Caco-2 (cell line): ENCODE measurements at regions not wholly inside any gene's neighbourhood (a gene's known extent, or its start where the extent isn't known, plus 50 kb on each side); places are given as distances from the start of the nearest gene placed in this dataset.

Experiments used
- BruUV-seq: library from RNA; stranded (reverse); fragments of 400-500 nt; replicated peaks from 2 replicates; lab custom pipeline; 2021; lab: Mats Ljungman, UMichigan
- CTCF ChIA-PET: fragments of 300-600 bp; sonication (Branson Sonifier 250); formaldehyde crosslinking; loops from one replicate; lab custom pipeline; 2022; ENCODE audit warnings: antibody characterized with exemption; lab: Charles Lee
- POLR2A ChIA-PET: fragments of 300-600 bp; sonication (Branson Sonifier 250); formaldehyde crosslinking; loops from one replicate; lab custom pipeline; 2022; ENCODE audit warnings: antibody characterized with exemption; lab: Charles Lee
- DNase-seq, 2 experiments: peaks; one replicate each; pipeline versions ENCODE4 v3.0.0 to v3.0.0-alpha.2; 2020 to 2022
- H3K27me3 ChIP-seq: replicated peaks from 2 replicates; pipeline ENCODE4 v1.6.0; 2011; ENCODE audit warnings: low read length; ENCODE audit not compliant: control insufficient read depth, insufficient read depth
- H3K36me3 ChIP-seq: 2 replicates; pipeline ENCODE4 v1.5.1; 2011; ENCODE audit warnings: low read length; ENCODE audit not compliant: control insufficient read depth, insufficient read depth
- H3K4me1 ChIP-seq: fragments of 250-450 bp; sonication (Bioruptor Pico); 2 replicates; pipeline ENCODE4 v1.5.1; 2020; ENCODE audit warnings: mild to moderate bottlenecking
- H3K4me3 ChIP-seq: 2 replicates; pipeline ENCODE4 v1.5.1; 2011; ENCODE audit warnings: low read depth, mild to moderate bottlenecking, control low read depth, low read length
- H3K9me3 ChIP-seq: fragments of 250-450 bp; sonication (Bioruptor Pico); 2 replicates; pipeline ENCODE4 v1.5.1; 2020; ENCODE audit warnings: mild to moderate bottlenecking, moderate library complexity
- H3K27ac Mint-ChIP-seq: one replicate; pipeline ENCODE4 v1.8.0; 2022; ENCODE audit warnings: mixed read lengths; ENCODE audit not compliant: unreplicated experiment
- H3K27me3 Mint-ChIP-seq: one replicate; pipeline ENCODE4 v1.8.0; 2022; ENCODE audit warnings: mixed read lengths; ENCODE audit not compliant: insufficient read depth, unreplicated experiment
- H3K36me3 Mint-ChIP-seq: one replicate; pipeline ENCODE4 v1.8.0; 2022; ENCODE audit warnings: mild to moderate bottlenecking, mixed read lengths; ENCODE audit not compliant: insufficient read depth, unreplicated experiment
- H3K4me1 Mint-ChIP-seq: one replicate; pipeline ENCODE4 v1.8.0; 2022; ENCODE audit warnings: low read depth, mixed read lengths; ENCODE audit not compliant: unreplicated experiment
- H3K4me3 Mint-ChIP-seq: one replicate; pipeline ENCODE4 v1.8.0; 2022; ENCODE audit warnings: mild to moderate bottlenecking, moderate library complexity, mixed read lengths; ENCODE audit not compliant: unreplicated experiment
- H3K9me3 Mint-ChIP-seq: one replicate; pipeline ENCODE4 v1.8.0; 2022; ENCODE audit warnings: mixed read lengths; ENCODE audit not compliant: unreplicated experiment
- intact Hi-C: fragments of 100-400 bp; cut with micrococcal nuclease; formaldehyde crosslinking; loops from one replicate; pipeline ENCODE4 v1.10.0; 2022; ENCODE audit not compliant: unreplicated experiment
- TF ChIP-seq, protein P1 (sequence below), 2 experiments: fragments of 200-600 bp in 1 of 2; IDR thresholded peaks; 1 replicate in 1 of 2; 2 replicates in 1 of 2; pipeline versions ENCODE4 v1.5.1 to v1.8.0; 2011 to 2022; ENCODE audit warnings: antibody characterized with exemption in 1 of 2, control low read depth in 1 of 2, inconsistent platforms in 1 of 2, low read depth in 1 of 2, low read length in 1 of 2, mild to moderate bottlenecking in 1 of 2, moderate library complexity in 1 of 2; ENCODE audit not compliant: insufficient read depth in 1 of 2, severe bottlenecking in 1 of 2, unreplicated experiment in 1 of 2

DNA sequence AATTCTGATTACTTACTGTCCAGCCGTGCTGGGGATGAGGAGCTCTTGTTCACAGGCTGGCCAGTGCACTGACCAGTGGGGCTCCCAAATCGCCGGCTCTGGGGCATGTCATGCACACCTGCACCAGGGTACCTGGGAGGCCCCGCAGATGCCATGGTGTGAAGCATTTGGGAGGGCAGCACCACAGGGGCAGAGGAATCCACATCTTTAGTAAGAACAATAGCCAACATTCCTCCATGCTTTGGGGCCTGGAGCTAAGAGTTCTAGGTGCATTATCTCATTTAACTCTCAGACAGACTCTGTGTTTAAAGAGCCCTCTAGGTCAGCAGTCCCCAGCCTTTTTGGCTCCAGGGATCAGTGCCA, 104.2 kb downstream of the ACKR3 start:
- intact Hi-C loops = no loop called here
- H3K4me1 Mint-ChIP-seq = no peaks in the 10 kb centered on the region
- ChIA-PET POLR2A (no interaction called here), CTCF (no interaction called here)
- TF ChIP-seq, protein P1, sequence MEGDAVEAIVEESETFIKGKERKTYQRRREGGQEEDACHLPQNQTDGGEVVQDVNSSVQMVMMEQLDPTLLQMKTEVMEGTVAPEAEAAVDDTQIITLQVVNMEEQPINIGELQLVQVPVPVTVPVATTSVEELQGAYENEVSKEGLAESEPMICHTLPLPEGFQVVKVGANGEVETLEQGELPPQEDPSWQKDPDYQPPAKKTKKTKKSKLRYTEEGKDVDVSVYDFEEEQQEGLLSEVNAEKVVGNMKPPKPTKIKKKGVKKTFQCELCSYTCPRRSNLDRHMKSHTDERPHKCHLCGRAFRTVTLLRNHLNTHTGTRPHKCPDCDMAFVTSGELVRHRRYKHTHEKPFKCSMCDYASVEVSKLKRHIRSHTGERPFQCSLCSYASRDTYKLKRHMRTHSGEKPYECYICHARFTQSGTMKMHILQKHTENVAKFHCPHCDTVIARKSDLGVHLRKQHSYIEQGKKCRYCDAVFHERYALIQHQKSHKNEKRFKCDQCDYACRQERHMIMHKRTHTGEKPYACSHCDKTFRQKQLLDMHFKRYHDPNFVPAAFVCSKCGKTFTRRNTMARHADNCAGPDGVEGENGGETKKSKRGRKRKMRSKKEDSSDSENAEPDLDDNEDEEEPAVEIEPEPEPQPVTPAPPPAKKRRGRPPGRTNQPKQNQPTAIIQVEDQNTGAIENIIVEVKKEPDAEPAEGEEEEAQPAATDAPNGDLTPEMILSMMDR (IDR thresholded peaks at IDR 0.05; ENCODE audit: insufficient read depth in 1 of 2, low read depth in 1 of 2, low read length in 1 of 2, severe bottlenecking in 1 of 2, unreplicated experiment in 1 of 2) = no peak
- H3K9me3 Mint-ChIP-seq = peaks cover 9% of the 10 kb centered on the region
- H3K36me3 Mint-ChIP-seq = no peaks in the 10 kb centered on the region
- H3K9me3 ChIP-seq = no peaks in the 10 kb centered on the region
- H3K27me3 ChIP-seq = no peaks in the 10 kb centered on the region
- no peak overlapping the region for H3K4me3 ChIP-seq
- no peak overlapping the region for H3K4me3 Mint-ChIP-seq
- H3K27ac Mint-ChIP-seq = no peak overlapping the region
- DNase-seq = no peak
- no peaks in the 10 kb centered on the region for H3K36me3 ChIP-seq
- no peaks in the 10 kb centered on the region for H3K4me1 ChIP-seq
- no TSS peak for BruUV-seq
- H3K27me3 Mint-ChIP-seq = no peaks in the 10 kb centered on the region

DNA sequence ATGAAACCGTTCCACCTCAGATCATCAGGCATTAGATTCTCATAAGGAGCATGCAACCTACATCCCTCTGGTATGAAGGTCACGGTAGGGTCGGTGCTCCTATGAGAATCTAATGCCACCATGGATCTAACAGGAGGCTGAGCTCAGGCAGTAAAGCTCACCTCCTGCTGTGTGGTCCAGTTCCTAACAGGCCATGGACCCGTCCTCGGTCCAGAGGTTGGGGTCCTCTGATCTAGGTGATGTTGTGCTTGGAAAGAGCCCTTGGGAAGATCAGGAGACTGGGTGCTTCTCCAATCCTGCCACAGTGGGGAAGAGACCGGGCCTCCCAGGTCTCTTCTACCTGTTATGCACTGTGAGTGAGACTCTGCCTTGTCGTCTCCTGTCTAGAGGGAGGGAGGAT, 104.6 kb downstream of the ACKR3 start:
- Mint-ChIP-seq H3K27ac (no peak overlapping the region), H3K27me3 (no peaks in the 10 kb centered on the region), H3K4me3 (no peak overlapping the region), H3K4me1 (no peaks in the 10 kb centered on the region), H3K9me3 (peaks cover 9% of the 10 kb centered on the region), H3K36me3 (no peaks in the 10 kb centered on the region)
- Histone ChIP-seq H3K36me3 (no peaks in the 10 kb centered on the region), H3K4me3 (no peak overlapping the region), H3K27me3 (no peaks in the 10 kb centered on the region), H3K9me3 (no peaks in the 10 kb centered on the region), H3K4me1 (no peaks in the 10 kb centered on the region)
- no TSS peak for BruUV-seq
- intact Hi-C loops = no loop called here
- TF ChIP-seq, protein P1 (IDR thresholded peaks at IDR 0.05; ENCODE audit: insufficient read depth in 1 of 2, low read depth in 1 of 2, low read length in 1 of 2, severe bottlenecking in 1 of 2, unreplicated experiment in 1 of 2) = no peak
- CTCF ChIA-PET = no interaction called here
- POLR2A ChIA-PET = no interaction called here
- no peak for DNase-seq

DNA sequence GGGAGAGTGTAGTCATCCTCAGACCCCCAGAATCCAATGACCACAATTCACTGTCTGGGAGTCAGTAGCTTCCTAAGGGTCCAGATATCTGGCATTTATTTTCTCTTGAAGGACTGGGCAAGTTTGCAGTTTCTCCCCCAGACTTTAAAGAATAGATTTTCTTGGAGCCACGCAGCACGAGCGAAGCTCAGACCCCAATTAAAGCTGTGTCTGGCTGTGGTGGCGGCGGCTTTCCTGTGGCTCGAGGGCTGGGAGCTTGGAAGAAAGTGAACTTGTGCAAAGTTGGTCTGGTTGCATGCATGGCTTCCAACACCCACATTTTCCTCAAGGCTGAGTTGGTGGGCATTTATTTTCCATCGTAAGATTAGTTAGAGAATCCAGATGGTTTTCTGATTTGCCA, 105.0 kb downstream of the ACKR3 start:
- Mint-ChIP-seq H3K36me3 (no peaks in the 10 kb centered on the region), H3K4me1 (no peaks in the 10 kb centered on the region), H3K4me3 (no peak overlapping the region), H3K27ac (no peak overlapping the region), H3K9me3 (peaks cover 9% of the 10 kb centered on the region), H3K27me3 (no peaks in the 10 kb centered on the region)
- TF ChIP-seq, protein P1 (IDR thresholded peaks at IDR 0.05; ENCODE audit: insufficient read depth in 1 of 2, low read depth in 1 of 2, low read length in 1 of 2, severe bottlenecking in 1 of 2, unreplicated experiment in 1 of 2) = no peak
- no peak overlapping the region for H3K4me3 ChIP-seq
- H3K9me3 ChIP-seq = no peaks in the 10 kb centered on the region
- no peak for DNase-seq
- BruUV-seq = no TSS peak
- CTCF ChIA-PET = no interaction called here
- no peaks in the 10 kb centered on the region for H3K36me3 ChIP-seq
- H3K27me3 ChIP-seq = no peaks in the 10 kb centered on the region
- POLR2A ChIA-PET = no interaction called here
- intact Hi-C loops = no loop called here
- no peaks in the 10 kb centered on the region for H3K4me1 ChIP-seq
